HepG2 (cell line): ENCODE measurements at regions not wholly inside any gene's neighbourhood (a gene's known extent, or its start where the extent isn't known, plus 50 kb on each side); places are given as distances from the start of the nearest gene placed in this dataset.

Source experiments
- ATAC-seq: fragments of 200-7000 bp; cut with Tn5 transposase; 3 replicates; pipeline ENCODE4 v1.9.1; 2020; ENCODE audit warnings: mild to moderate bottlenecking, moderate library complexity
- BruUV-seq: library from RNA; stranded (reverse); fragments of 400-500 nt; replicated peaks from 2 replicates; lab custom pipeline; 2021; lab: Mats Ljungman, UMichigan
- CTCF ChIA-PET: fragments of 300-600 bp; formaldehyde crosslinking; extraction: SDS; loops from one replicate; lab custom pipeline; 2021; ENCODE audit warnings: low total read pairs, inconsistent platforms, low intra/inter-chr PET ratio; lab: Yijun Ruan, JAX
- POLR2A ChIA-PET: fragments of 350-600 bp; sonication (Branson Sonifier 250); formaldehyde crosslinking; loops from one replicate; lab custom pipeline; 2020; ENCODE audit warnings: antibody characterized with exemption, inconsistent platforms; lab: Yijun Ruan, JAX
- DNase-seq: peaks from one replicate; pipeline ENCODE4 v3.0.0-alpha.2; 2015; ENCODE audit warnings: low spot score
- FAIRE-seq: peaks from 3 replicates; lab custom pipeline; 2011; peaks lifted over from hg19 to GRCh38; lab: Jason Lieb, UNC
- H2AFZ ChIP-seq: one replicate; pipeline ENCODE4 v1.6.1; 2011; ENCODE audit warnings: low read length, inconsistent platforms
- H3K27ac ChIP-seq: fragments of 300-600 bp; 3 replicates; pipeline ENCODE4 v1.8.0; 2011; ENCODE audit warnings: mixed run types, mild to moderate bottlenecking, mixed read lengths, low read length, inconsistent platforms; ENCODE audit not compliant: insufficient read depth; ENCODE audit errors: extremely low read length
- H3K27me3 ChIP-seq, 2 experiments: fragments of 200-600 bp in 1 of 2; 2 replicates in 1 of 2; 3 replicates in 1 of 2; pipeline versions ENCODE4 v1.6.0 to v1.8.0; 2011; ENCODE audit warnings: low read length in 2 of 2, mild to moderate bottlenecking in 2 of 2, moderate library complexity in 2 of 2, inconsistent platforms in 1 of 2; ENCODE audit not compliant: insufficient read depth in 2 of 2, control insufficient read depth in 1 of 2
- H3K36me3 ChIP-seq, 2 experiments: fragments of 200-600 bp in 1 of 2; replicated peaks in 1 of 2; 2 replicates in 1 of 2; 3 replicates in 1 of 2; pipeline versions ENCODE4 v1.5.1 to v1.8.0; 2011; ENCODE audit warnings: low read length in 2 of 2, inconsistent platforms in 1 of 2; ENCODE audit not compliant: insufficient read depth in 2 of 2, control insufficient read depth in 1 of 2
- H3K4me1 ChIP-seq: 2 replicates; pipeline ENCODE4 v1.5.1; 2012; ENCODE audit warnings: low read length, inconsistent platforms; ENCODE audit not compliant: insufficient read depth
- H3K4me2 ChIP-seq: 2 replicates; pipeline ENCODE4 v1.6.0; 2011; ENCODE audit warnings: low read depth, low read length, inconsistent platforms
- H3K4me3 ChIP-seq, 3 experiments: fragments of 200-600 bp in 1 of 3; sonication (generic), shearing (Covaris generic) in 1 of 3; replicated peaks in 1 of 3; 2 replicates each; pipeline ENCODE4 v1.5.1; 2011 to 2016; ENCODE audit warnings: low read length in 3 of 3, inconsistent platforms in 2 of 3, low read depth in 2 of 3, mild to moderate bottlenecking in 2 of 3, control low read depth in 1 of 3, mixed read lengths in 1 of 3; ENCODE audit not compliant: insufficient read depth in 1 of 3
- H3K79me2 ChIP-seq: one replicate; pipeline ENCODE4 v1.6.1; 2011; ENCODE audit warnings: low read length, inconsistent platforms; ENCODE audit not compliant: insufficient read depth
- H3K9ac ChIP-seq: 2 replicates; pipeline ENCODE4 v1.6.0; 2011; ENCODE audit warnings: mild to moderate bottlenecking, low read depth, low read length, inconsistent platforms; ENCODE audit not compliant: insufficient read depth
- H3K9me3 ChIP-seq: 2 replicates; pipeline ENCODE4 v1.5.1; 2012; ENCODE audit warnings: mild to moderate bottlenecking, low read length
- H4K20me1 ChIP-seq: 2 replicates; pipeline ENCODE4 v1.6.0; 2011; ENCODE audit warnings: inconsistent platforms, mild to moderate bottlenecking, low read length, moderate library complexity; ENCODE audit not compliant: insufficient read depth
- ELF1 ChIP-seq: sonication (generic); formaldehyde crosslinking; IDR thresholded peaks from 2 replicates; pipeline ENCODE4 v1.4.0; 2020; ENCODE audit warnings: missing genetic modification reagents
- ETS1 ChIP-seq: sonication (generic); formaldehyde crosslinking; IDR thresholded peaks from 2 replicates; pipeline ENCODE4 v1.4.0; 2020; ENCODE audit warnings: missing genetic modification reagents
- KDM4B ChIP-seq: sonication (generic); formaldehyde crosslinking; IDR thresholded peaks from 2 replicates; pipeline ENCODE4 v1.4.0; 2020; ENCODE audit warnings: missing genetic modification reagents
- MEF2D ChIP-seq: sonication (generic); formaldehyde crosslinking; IDR thresholded peaks from 2 replicates; pipeline ENCODE4 v1.5.1; 2020; ENCODE audit warnings: mild to moderate bottlenecking, missing genetic modification reagents
- MXD1 ChIP-seq: sonication (generic); formaldehyde crosslinking; IDR thresholded peaks from 2 replicates; pipeline ENCODE4 v1.4.0; 2020; ENCODE audit warnings: mild to moderate bottlenecking, missing genetic modification reagents
- YEATS4 ChIP-seq: sonication (generic); formaldehyde crosslinking; IDR thresholded peaks from 2 replicates; pipeline ENCODE4 v1.4.0; 2020; ENCODE audit warnings: missing genetic modification reagents, borderline replicate concordance
- ZFAT ChIP-seq: sonication (generic); formaldehyde crosslinking; conservative IDR thresholded peaks from 2 replicates; pipeline ENCODE4 v1.8.1; 2023; ENCODE audit warnings: missing genetic modification reagents, inconsistent platforms
- ZFP36L2 ChIP-seq: sonication (generic); formaldehyde crosslinking; IDR thresholded peaks from 2 replicates; pipeline ENCODE4 v1.4.0; 2020; ENCODE audit warnings: missing genetic modification reagents
- ZFP62 ChIP-seq: sonication (generic); formaldehyde crosslinking; IDR thresholded peaks from 2 replicates; pipeline ENCODE4 v1.4.0; 2020; ENCODE audit warnings: missing genetic modification reagents
- ZFP91 ChIP-seq: sonication (generic); formaldehyde crosslinking; IDR thresholded peaks from 2 replicates; pipeline ENCODE4 v1.9.0; 2022; ENCODE audit warnings: missing genetic modification reagents, mild to moderate bottlenecking, borderline replicate concordance
- ZNF549 ChIP-seq: sonication (generic); formaldehyde crosslinking; IDR thresholded peaks from 2 replicates; pipeline ENCODE4 v1.5.0; 2020; ENCODE audit warnings: missing genetic modification reagents
- ZNF644 ChIP-seq: IDR thresholded peaks from 2 replicates; pipeline ENCODE4 v1.6.1; 2016; ENCODE audit warnings: low read depth
- WGBS: methylation state at CpG from one replicate; pipeline ENCODE4 v1.1.6; 2017; ENCODE audit warnings: low lambda C conversion rate; 5-methylcytosine and 5-hydroxymethylcytosine counted together
- in situ Hi-C: cut with HindIII; loops from 2 replicates; pipeline ENCODE4 v1.10.0; 2017; ENCODE audit warnings: low pct_unique_long_range_greater_than_20kb; ENCODE audit not compliant: extremely low pct_ligation_motif_present
- intact Hi-C: fragments of 100-400 bp; cut with micrococcal nuclease; formaldehyde crosslinking; loops from one replicate; pipeline ENCODE4 v1.10.0; 2022; ENCODE audit not compliant: unreplicated experiment
- TF ChIP-seq, protein P1 (sequence below): sonication (generic); IDR thresholded peaks from 2 replicates; pipeline ENCODE4 v1.6.1; 2016; ENCODE audit warnings: low read depth, borderline replicate concordance
- TF ChIP-seq, protein P2 (sequence below): sonication (generic); formaldehyde crosslinking; IDR thresholded peaks from 2 replicates; pipeline ENCODE4 v1.4.0; 2020; ENCODE audit warnings: missing genetic modification reagents
- TF ChIP-seq, protein P3 (sequence below): sonication (generic); formaldehyde crosslinking; IDR thresholded peaks from 2 replicates; pipeline ENCODE4 v1.4.0; 2020; ENCODE audit warnings: missing genetic modification reagents
- TF ChIP-seq, protein P4 (sequence below): sonication (generic); formaldehyde crosslinking; IDR thresholded peaks from 2 replicates; pipeline ENCODE4 v1.8.1; 2023; ENCODE audit warnings: missing genetic modification reagents, mild to moderate bottlenecking, borderline replicate concordance
- TF ChIP-seq, protein P5 (sequence below): IDR thresholded peaks from 2 replicates; pipeline ENCODE4 v1.6.1; 2016; ENCODE audit warnings: mild to moderate bottlenecking, missing biosample characterization, missing genetic modification reagents

GRCh38 chr10:8487346-8487745, 432.9 kb downstream of the GATA3 start (continued):
- TF ChIP-seq ELF1 (CRISPR knock-in tag) = no peak
- TF ChIP-seq ZFP62 = no peak
- TF ChIP-seq ZFP36L2 (CRISPR knock-in tag) = no peak
- TF ChIP-seq ZNF549 (CRISPR knock-in tag) = no peak

GRCh38 chr10:8489232-8489631, 434.7 kb downstream of the GATA3 start:
- H4K20me1 ChIP-seq = no peaks in the 10 kb centered on the region
- H3K4me1 ChIP-seq = no peaks in the 10 kb centered on the region
- H3K4me3 ChIP-seq = no peak overlapping the region
- no peaks in the 10 kb centered on the region for H3K9me3 ChIP-seq
- H2AFZ ChIP-seq = no peak overlapping the region
- ATAC-seq (no peak), FAIRE-seq (no peak), DNase-seq (no peak)
- H3K27me3 ChIP-seq = no peaks in the 10 kb centered on the region
- no peak overlapping the region for H3K9ac ChIP-seq
- H3K27ac ChIP-seq = no peak overlapping the region
- ChIA-PET CTCF (no interaction called here), POLR2A (no interaction called here)
- H3K79me2 ChIP-seq = no peaks in the 10 kb centered on the region
- BruUV-seq = no TSS peak
- no peak overlapping the region for H3K4me2 ChIP-seq
- H3K36me3 ChIP-seq = no peaks in the 10 kb centered on the region
- 1% methylated on average over 3 of the region's 3 CpGs for WGBS
- intact Hi-C loops (no loop called here), in situ Hi-C loops (no loop called here)
- TF ChIP-seq, protein P1, sequence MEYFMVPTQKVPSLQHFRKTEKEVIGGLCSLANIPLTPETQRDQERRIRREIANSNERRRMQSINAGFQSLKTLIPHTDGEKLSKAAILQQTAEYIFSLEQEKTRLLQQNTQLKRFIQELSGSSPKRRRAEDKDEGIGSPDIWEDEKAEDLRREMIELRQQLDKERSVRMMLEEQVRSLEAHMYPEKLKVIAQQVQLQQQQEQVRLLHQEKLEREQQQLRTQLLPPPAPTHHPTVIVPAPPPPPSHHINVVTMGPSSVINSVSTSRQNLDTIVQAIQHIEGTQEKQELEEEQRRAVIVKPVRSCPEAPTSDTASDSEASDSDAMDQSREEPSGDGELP = no peak
- no peak for TF ChIP-seq ZFP91 (CRISPR knock-in tag)
- TF ChIP-seq, protein P2, sequence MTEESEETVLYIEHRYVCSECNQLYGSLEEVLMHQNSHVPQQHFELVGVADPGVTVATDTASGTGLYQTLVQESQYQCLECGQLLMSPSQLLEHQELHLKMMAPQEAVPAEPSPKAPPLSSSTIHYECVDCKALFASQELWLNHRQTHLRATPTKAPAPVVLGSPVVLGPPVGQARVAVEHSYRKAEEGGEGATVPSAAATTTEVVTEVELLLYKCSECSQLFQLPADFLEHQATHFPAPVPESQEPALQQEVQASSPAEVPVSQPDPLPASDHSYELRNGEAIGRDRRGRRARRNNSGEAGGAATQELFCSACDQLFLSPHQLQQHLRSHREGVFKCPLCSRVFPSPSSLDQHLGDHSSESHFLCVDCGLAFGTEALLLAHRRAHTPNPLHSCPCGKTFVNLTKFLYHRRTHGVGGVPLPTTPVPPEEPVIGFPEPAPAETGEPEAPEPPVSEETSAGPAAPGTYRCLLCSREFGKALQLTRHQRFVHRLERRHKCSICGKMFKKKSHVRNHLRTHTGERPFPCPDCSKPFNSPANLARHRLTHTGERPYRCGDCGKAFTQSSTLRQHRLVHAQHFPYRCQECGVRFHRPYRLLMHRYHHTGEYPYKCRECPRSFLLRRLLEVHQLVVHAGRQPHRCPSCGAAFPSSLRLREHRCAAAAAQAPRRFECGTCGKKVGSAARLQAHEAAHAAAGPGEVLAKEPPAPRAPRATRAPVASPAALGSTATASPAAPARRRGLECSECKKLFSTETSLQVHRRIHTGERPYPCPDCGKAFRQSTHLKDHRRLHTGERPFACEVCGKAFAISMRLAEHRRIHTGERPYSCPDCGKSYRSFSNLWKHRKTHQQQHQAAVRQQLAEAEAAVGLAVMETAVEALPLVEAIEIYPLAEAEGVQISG (CRISPR knock-in tag) = no peak
- no peak for TF ChIP-seq MXD1 (CRISPR knock-in tag)
- no peak for TF ChIP-seq MEF2D (CRISPR knock-in tag)
- TF ChIP-seq ETS1 (CRISPR knock-in tag) = no peak
- no peak for TF ChIP-seq KDM4B (CRISPR knock-in tag)
- TF ChIP-seq, protein P3, sequence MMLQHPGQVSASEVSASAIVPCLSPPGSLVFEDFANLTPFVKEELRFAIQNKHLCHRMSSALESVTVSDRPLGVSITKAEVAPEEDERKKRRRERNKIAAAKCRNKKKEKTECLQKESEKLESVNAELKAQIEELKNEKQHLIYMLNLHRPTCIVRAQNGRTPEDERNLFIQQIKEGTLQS (CRISPR knock-in tag) = no peak
- no peak for TF ChIP-seq YEATS4 (CRISPR knock-in tag)
- TF ChIP-seq ZFAT = no peak
- TF ChIP-seq ZFP62 = no peak
- TF ChIP-seq, protein P4, sequence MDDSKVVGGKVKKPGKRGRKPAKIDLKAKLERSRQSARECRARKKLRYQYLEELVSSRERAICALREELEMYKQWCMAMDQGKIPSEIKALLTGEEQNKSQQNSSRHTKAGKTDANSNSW (CRISPR knock-in tag) = no peak
- TF ChIP-seq, protein P5, sequence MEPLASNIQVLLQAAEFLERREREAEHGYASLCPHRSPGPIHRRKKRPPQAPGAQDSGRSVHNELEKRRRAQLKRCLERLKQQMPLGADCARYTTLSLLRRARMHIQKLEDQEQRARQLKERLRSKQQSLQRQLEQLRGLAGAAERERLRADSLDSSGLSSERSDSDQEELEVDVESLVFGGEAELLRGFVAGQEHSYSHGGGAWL (CRISPR knock-in tag) = no peak
- no peak for TF ChIP-seq ZNF644 (CRISPR knock-in tag)
